Astrocyte (in vitro differentiated cells and primary cell): ENCODE measurements at regions not wholly inside any gene's neighbourhood (a gene's known extent, or its start where the extent isn't known, plus 50 kb on each side); places are given as distances from the start of the nearest gene placed in this dataset.

Experiments used
- EZH2 ChIP-seq: IDR thresholded peaks from 2 replicates; pipeline ENCODE4 v1.6.1; 2012; ENCODE audit warnings: mild to moderate bottlenecking, low read length, inconsistent platforms; ENCODE audit not compliant: insufficient read depth
- TF ChIP-seq, protein P1 (sequence below): IDR thresholded peaks from 2 replicates; pipeline ENCODE4 v1.5.1; 2011; ENCODE audit warnings: low read depth, mild to moderate bottlenecking, inconsistent platforms, low read length, moderate library complexity; ENCODE audit not compliant: insufficient read depth

DNA sequence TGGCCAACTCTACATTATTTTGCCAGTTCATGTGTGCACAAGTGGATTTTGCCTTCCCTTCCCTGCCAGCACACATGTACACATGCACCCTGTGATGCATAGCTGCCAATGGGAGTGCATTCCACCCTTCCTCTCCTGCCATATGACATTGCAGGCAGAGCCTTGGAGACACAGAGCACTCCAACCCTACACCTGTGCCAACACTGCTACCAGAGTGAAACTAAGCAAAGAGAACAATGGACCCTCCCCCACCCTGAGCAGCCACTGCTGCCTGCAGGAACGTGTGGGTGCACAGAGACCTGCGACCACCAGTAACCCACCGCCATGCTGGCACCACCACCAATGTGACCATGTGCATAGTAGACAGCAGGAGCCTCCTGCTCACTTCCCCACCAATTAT, 78.4 kb downstream of the ITM2A start:
- TF ChIP-seq, protein P1, sequence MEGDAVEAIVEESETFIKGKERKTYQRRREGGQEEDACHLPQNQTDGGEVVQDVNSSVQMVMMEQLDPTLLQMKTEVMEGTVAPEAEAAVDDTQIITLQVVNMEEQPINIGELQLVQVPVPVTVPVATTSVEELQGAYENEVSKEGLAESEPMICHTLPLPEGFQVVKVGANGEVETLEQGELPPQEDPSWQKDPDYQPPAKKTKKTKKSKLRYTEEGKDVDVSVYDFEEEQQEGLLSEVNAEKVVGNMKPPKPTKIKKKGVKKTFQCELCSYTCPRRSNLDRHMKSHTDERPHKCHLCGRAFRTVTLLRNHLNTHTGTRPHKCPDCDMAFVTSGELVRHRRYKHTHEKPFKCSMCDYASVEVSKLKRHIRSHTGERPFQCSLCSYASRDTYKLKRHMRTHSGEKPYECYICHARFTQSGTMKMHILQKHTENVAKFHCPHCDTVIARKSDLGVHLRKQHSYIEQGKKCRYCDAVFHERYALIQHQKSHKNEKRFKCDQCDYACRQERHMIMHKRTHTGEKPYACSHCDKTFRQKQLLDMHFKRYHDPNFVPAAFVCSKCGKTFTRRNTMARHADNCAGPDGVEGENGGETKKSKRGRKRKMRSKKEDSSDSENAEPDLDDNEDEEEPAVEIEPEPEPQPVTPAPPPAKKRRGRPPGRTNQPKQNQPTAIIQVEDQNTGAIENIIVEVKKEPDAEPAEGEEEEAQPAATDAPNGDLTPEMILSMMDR = no peak
- no peak for TF ChIP-seq EZH2
